Endothelial cell of hepatic sinusoid (primary cell): ENCODE measurements at regions not wholly inside any gene's neighbourhood (a gene's known extent, or its start where the extent isn't known, plus 50 kb on each side); places are given as distances from the start of the nearest gene placed in this dataset.

Experiments
- in situ Hi-C: cut with HindIII; loops from 2 replicates; pipeline ENCODE4 v1.10.0; 2017; ENCODE audit warnings: low sequenced_read_pairs

- in situ Hi-C loops = no loop called here
These were observed 112.8 kb upstream of the PSMD7 start for GRCh38 chr16:74183601-74184360.

- in situ Hi-C loops = loop anchor here (5.0 kb wide), 1 partner anchor 42 kb away; no protein-coding TSS in a partner anchor
These were observed 126.8 kb upstream of the PSMD7 start for GRCh38 chr16:74169687-74170376.

- in situ Hi-C loops = no loop called here
These were observed 127.5 kb upstream of the PSMD7 start for GRCh38 chr16:74169066-74169465.

- in situ Hi-C loops = no loop called here
These were observed 128.2 kb upstream of the PSMD7 start for GRCh38 chr16:74168445-74168844.

GRCh38 chr16:74166456-74166855, 130.2 kb upstream of the PSMD7 start:
- in situ Hi-C loops = no loop called here

- in situ Hi-C loops = no loop called here
These were observed 131.0 kb upstream of the PSMD7 start for GRCh38 chr16:74165566-74166080.

GRCh38 chr16:74160759-74161158, 135.9 kb upstream of the PSMD7 start:
- in situ Hi-C loops = no loop called here

- in situ Hi-C loops = no loop called here
These were observed 142.8 kb upstream of the PSMD7 start for GRCh38 chr16:74153773-74154172.

GRCh38 chr16:74146643-74147042, 150.0 kb upstream of the PSMD7 start:
- in situ Hi-C loops = no loop called here

- in situ Hi-C loops = no loop called here
These were observed 153.4 kb upstream of the PSMD7 start for GRCh38 chr16:74143171-74143570.

- in situ Hi-C loops = no loop called here
These were observed 155.6 kb upstream of the PSMD7 start for GRCh38 chr16:74141015-74141414.

GRCh38 chr16:74140557-74140956, 156.1 kb upstream of the PSMD7 start:
- in situ Hi-C loops = no loop called here

GRCh38 chr16:74123826-74124225, 172.8 kb upstream of the PSMD7 start:
- in situ Hi-C loops = no loop called here

GRCh38 chr16:74123195-74123594, 173.4 kb upstream of the PSMD7 start:
- in situ Hi-C loops = no loop called here

GRCh38 chr16:74117798-74118197, 178.8 kb upstream of the PSMD7 start:
- in situ Hi-C loops = no loop called here

- in situ Hi-C loops = no loop called here
These were observed 183.1 kb upstream of the PSMD7 start for GRCh38 chr16:74113545-74113944.

- in situ Hi-C loops = no loop called here
These were observed 185.1 kb upstream of the PSMD7 start for GRCh38 chr16:74111456-74111982.

GRCh38 chr16:74107795-74108610, 188.6 kb upstream of the PSMD7 start:
- in situ Hi-C loops = no loop called here

GRCh38 chr16:74104022-74104421, 192.6 kb upstream of the PSMD7 start:
- in situ Hi-C loops = no loop called here

GRCh38 chr16:74101379-74102137, 195.1 kb upstream of the PSMD7 start:
- in situ Hi-C loops = no loop called here
